ENCODE measurements at regions not wholly inside any gene's neighbourhood (a gene's known extent, or its start where the extent isn't known, plus 50 kb on each side); places are given as distances from the start of the nearest gene placed in this dataset.

DNA sequence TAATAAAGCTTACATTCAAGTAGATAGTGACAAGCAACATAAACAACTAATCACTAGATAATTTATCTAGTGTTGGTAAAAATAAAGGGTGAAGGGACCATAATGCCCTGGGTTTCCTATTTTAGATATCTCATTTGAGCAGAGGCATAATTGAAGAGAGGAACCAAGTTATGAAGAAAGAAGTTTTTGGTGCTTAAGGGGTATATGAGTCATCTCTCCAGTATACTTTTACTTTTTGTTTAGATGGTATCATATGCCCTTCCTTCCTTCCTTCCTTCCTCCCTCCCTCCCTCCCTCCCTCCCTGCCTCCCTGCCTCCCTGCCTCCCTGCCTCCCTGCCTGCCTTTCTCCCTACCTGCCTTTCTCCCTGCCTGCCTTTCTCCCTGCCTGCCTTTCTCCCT is 1053.5 kb upstream of the CELF4 start (continued):
- TF ChIP-seq ZBTB33 (IDR thresholded peaks at IDR 0.05): no peak
- no peak for TF ChIP-seq RAD21 (IDR thresholded peaks at IDR 0.05)
- no peak for TF ChIP-seq TAF1 (conservative IDR thresholded peaks at IDR 0.05)

DNA sequence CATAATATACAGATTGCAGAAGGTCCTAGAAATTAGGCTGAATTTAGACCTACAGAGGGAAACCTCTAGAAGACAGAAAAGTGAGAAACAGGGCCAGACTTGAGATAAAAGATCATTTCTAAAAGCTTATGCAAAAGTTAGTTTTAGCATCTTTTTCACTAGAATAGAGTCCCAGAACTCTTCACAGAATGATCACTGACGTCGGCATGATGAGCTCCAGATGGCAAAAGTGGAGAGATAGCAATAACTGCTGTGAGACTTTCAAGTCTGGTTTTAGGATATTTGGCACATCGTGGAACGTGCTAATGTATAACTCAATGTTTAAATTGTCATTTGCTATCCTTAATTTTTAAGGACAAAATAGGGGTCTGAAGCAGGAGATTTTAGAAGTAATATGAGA is 1050.7 kb upstream of the CELF4 start:
- Histone ChIP-seq H3K27ac (ENCODE audit: low read depth in 1 of 2, low read length in 2 of 2) (no peak overlapping the region), H3K27me3 (ENCODE audit: control insufficient read depth in 4 of 4, insufficient read depth in 4 of 4, low read length in 3 of 4) (no peaks in the 10 kb centered on the region), H3K4me1 (ENCODE audit: control insufficient read depth in 4 of 4, insufficient read depth in 4 of 4, low read length in 3 of 4) (no peaks in the 10 kb centered on the region), H3K9ac (ENCODE audit: low read depth in 1 of 2, low read length in 2 of 2) (no peak overlapping the region), H3K4me3 (ENCODE audit: low read depth in 1 of 3, low read length in 3 of 3) (no peak overlapping the region), H3K36me3 (ENCODE audit: control insufficient read depth in 4 of 4, insufficient read depth in 3 of 4, low read depth in 1 of 4, low read length in 3 of 4) (no peaks in the 10 kb centered on the region), H3K9me3 (ENCODE audit: control insufficient read depth in 4 of 4, low read length in 3 of 4) (no peaks in the 10 kb centered on the region)
- WGBS: 81% methylated on average over 4 of the region's 4 CpGs
- TF ChIP-seq JUND (IDR thresholded peaks at IDR 0.05) (no peak), TAF1 (conservative IDR thresholded peaks at IDR 0.05) (no peak), HNF4A (conservative IDR thresholded peaks at IDR 0.05) (no peak), NR2F2 (IDR thresholded peaks at IDR 0.05) (no peak)
- TF ChIP-seq, protein P1, sequence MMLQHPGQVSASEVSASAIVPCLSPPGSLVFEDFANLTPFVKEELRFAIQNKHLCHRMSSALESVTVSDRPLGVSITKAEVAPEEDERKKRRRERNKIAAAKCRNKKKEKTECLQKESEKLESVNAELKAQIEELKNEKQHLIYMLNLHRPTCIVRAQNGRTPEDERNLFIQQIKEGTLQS (IDR thresholded peaks at IDR 0.05): no peak
- TF ChIP-seq, protein P2, sequence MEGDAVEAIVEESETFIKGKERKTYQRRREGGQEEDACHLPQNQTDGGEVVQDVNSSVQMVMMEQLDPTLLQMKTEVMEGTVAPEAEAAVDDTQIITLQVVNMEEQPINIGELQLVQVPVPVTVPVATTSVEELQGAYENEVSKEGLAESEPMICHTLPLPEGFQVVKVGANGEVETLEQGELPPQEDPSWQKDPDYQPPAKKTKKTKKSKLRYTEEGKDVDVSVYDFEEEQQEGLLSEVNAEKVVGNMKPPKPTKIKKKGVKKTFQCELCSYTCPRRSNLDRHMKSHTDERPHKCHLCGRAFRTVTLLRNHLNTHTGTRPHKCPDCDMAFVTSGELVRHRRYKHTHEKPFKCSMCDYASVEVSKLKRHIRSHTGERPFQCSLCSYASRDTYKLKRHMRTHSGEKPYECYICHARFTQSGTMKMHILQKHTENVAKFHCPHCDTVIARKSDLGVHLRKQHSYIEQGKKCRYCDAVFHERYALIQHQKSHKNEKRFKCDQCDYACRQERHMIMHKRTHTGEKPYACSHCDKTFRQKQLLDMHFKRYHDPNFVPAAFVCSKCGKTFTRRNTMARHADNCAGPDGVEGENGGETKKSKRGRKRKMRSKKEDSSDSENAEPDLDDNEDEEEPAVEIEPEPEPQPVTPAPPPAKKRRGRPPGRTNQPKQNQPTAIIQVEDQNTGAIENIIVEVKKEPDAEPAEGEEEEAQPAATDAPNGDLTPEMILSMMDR (IDR thresholded peaks at IDR 0.05; ENCODE audit: low read depth, low read length, missing input control): no peak
- TF ChIP-seq, protein P3, sequence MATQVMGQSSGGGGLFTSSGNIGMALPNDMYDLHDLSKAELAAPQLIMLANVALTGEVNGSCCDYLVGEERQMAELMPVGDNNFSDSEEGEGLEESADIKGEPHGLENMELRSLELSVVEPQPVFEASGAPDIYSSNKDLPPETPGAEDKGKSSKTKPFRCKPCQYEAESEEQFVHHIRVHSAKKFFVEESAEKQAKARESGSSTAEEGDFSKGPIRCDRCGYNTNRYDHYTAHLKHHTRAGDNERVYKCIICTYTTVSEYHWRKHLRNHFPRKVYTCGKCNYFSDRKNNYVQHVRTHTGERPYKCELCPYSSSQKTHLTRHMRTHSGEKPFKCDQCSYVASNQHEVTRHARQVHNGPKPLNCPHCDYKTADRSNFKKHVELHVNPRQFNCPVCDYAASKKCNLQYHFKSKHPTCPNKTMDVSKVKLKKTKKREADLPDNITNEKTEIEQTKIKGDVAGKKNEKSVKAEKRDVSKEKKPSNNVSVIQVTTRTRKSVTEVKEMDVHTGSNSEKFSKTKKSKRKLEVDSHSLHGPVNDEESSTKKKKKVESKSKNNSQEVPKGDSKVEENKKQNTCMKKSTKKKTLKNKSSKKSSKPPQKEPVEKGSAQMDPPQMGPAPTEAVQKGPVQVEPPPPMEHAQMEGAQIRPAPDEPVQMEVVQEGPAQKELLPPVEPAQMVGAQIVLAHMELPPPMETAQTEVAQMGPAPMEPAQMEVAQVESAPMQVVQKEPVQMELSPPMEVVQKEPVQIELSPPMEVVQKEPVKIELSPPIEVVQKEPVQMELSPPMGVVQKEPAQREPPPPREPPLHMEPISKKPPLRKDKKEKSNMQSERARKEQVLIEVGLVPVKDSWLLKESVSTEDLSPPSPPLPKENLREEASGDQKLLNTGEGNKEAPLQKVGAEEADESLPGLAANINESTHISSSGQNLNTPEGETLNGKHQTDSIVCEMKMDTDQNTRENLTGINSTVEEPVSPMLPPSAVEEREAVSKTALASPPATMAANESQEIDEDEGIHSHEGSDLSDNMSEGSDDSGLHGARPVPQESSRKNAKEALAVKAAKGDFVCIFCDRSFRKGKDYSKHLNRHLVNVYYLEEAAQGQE (IDR thresholded peaks at IDR 0.05): no peak
- no peak for DNase-seq (ENCODE audit: low spot score)

- TF ChIP-seq, protein P3 (IDR thresholded peaks at IDR 0.05): no peak
- TF ChIP-seq GABPA (IDR thresholded peaks at IDR 0.05 in 1 of 2, conservative IDR thresholded peaks at IDR 0.05 in 1 of 2) (no peak), FOXA2 (IDR thresholded peaks at IDR 0.05) (no peak), SP1 (IDR thresholded peaks at IDR 0.05) (no peak), YY1 (IDR thresholded peaks at IDR 0.05) (no peak), TAF1 (conservative IDR thresholded peaks at IDR 0.05) (no peak), HNF4G (IDR thresholded peaks at IDR 0.05) (no peak), NR2F2 (IDR thresholded peaks at IDR 0.05) (no peak), RAD21 (IDR thresholded peaks at IDR 0.05) (no peak), JUND (IDR thresholded peaks at IDR 0.05) (no peak), FOXA1 (IDR thresholded peaks at IDR 0.05) (no peak)
- TF ChIP-seq, protein P4, sequence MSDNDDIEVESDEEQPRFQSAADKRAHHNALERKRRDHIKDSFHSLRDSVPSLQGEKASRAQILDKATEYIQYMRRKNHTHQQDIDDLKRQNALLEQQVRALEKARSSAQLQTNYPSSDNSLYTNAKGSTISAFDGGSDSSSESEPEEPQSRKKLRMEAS (IDR thresholded peaks at IDR 0.05): no peak
- TF ChIP-seq, protein P2 (IDR thresholded peaks at IDR 0.05; ENCODE audit: low read depth, low read length, missing input control): no peak
- no peak overlapping the region for H3K27ac ChIP-seq (ENCODE audit: low read depth in 1 of 2, low read length in 2 of 2)
- no peak for DNase-seq (ENCODE audit: low spot score)
- no peak overlapping the region for H3K9ac ChIP-seq (ENCODE audit: low read depth in 1 of 2, low read length in 2 of 2)
- no peaks in the 10 kb centered on the region for H3K9me3 ChIP-seq (ENCODE audit: control insufficient read depth in 4 of 4, low read length in 3 of 4)
- no peaks in the 10 kb centered on the region for H3K27me3 ChIP-seq (ENCODE audit: control insufficient read depth in 4 of 4, insufficient read depth in 4 of 4, low read length in 3 of 4)
- WGBS: 96% methylated on average over 2 of the region's 2 CpGs
- H3K4me1 ChIP-seq (ENCODE audit: control insufficient read depth in 4 of 4, insufficient read depth in 4 of 4, low read length in 3 of 4): no peaks in the 10 kb centered on the region
- H3K4me3 ChIP-seq (ENCODE audit: low read depth in 1 of 3, low read length in 3 of 3): no peak overlapping the region
- no peaks in the 10 kb centered on the region for H3K36me3 ChIP-seq (ENCODE audit: control insufficient read depth in 4 of 4, insufficient read depth in 3 of 4, low read depth in 1 of 4, low read length in 3 of 4)
Measured at GRCh38 chr18:38612904-38613303, 1047.3 kb upstream of the CELF4 start.

Data from liver (tissue), 8 donors.